AG04449 (cell line): ENCODE measurements at regions not wholly inside any gene's neighbourhood (a gene's known extent, or its start where the extent isn't known, plus 50 kb on each side); places are given as distances from the start of the nearest gene placed in this dataset.

Experiments used
- CTCF ChIA-PET: fragments of 350-600 bp; formaldehyde crosslinking; extraction: SDS; loops from one replicate; lab custom pipeline; 2021; ENCODE audit warnings: antibody characterized with exemption; lab: Yijun Ruan, JAX
- POLR2A ChIA-PET: fragments of 400-600, 350-600 bp; formaldehyde crosslinking; extraction: SDS; loops from one replicate; lab custom pipeline; 2020; ENCODE audit warnings: antibody characterized with exemption, inconsistent platforms; lab: Yijun Ruan, JAX
- DNase-seq: peaks from one replicate; pipeline ENCODE4 v3.0.0-alpha.2; 2010; ENCODE audit warnings: low read depth, low spot score
- H3K4me3 ChIP-seq: 2 replicates; pipeline ENCODE4 v1.5.1; 2011; ENCODE audit warnings: low read depth, mild to moderate bottlenecking, control low read depth, low read length
- TF ChIP-seq, protein P1 (sequence below): IDR thresholded peaks from one replicate; pipeline ENCODE4 v1.5.1; 2011; ENCODE audit warnings: mild to moderate bottlenecking, moderate library complexity, low read length, control low read depth, inconsistent platforms; ENCODE audit not compliant: insufficient read depth; ENCODE audit errors: missing control alignments

DNA sequence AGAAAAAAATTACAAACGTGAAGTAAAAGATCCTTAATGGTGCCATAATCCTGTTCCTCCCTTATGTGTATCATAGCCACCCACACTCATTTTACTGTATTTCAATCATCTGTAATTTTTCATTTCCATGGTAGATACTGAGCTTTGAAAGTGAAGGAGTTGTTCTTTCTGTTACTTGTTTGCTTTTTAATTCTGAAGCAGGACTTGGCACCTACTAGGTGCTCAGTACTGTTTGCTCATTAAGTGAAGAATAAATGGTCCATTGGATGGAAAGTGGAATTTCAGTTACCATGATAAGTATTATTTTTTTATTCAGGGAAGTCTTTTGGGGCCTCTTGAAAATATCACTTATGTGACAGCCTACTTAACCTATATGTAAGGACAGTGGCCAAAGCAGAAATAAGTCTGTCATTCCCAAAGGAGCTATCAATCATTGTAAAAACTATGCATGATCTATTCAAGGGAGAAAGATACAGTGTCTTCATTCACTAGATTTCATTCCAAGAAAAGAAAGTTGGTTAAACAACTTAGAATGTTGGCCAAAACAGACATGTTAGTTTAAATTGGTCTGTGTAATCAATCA is 1244.4 kb upstream of the SEL1L start:
- CTCF ChIA-PET: no interaction called here
- POLR2A ChIA-PET: no interaction called here
- TF ChIP-seq, protein P1, sequence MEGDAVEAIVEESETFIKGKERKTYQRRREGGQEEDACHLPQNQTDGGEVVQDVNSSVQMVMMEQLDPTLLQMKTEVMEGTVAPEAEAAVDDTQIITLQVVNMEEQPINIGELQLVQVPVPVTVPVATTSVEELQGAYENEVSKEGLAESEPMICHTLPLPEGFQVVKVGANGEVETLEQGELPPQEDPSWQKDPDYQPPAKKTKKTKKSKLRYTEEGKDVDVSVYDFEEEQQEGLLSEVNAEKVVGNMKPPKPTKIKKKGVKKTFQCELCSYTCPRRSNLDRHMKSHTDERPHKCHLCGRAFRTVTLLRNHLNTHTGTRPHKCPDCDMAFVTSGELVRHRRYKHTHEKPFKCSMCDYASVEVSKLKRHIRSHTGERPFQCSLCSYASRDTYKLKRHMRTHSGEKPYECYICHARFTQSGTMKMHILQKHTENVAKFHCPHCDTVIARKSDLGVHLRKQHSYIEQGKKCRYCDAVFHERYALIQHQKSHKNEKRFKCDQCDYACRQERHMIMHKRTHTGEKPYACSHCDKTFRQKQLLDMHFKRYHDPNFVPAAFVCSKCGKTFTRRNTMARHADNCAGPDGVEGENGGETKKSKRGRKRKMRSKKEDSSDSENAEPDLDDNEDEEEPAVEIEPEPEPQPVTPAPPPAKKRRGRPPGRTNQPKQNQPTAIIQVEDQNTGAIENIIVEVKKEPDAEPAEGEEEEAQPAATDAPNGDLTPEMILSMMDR: no peak
- no peak for DNase-seq
- H3K4me3 ChIP-seq: no peak overlapping the region

DNA sequence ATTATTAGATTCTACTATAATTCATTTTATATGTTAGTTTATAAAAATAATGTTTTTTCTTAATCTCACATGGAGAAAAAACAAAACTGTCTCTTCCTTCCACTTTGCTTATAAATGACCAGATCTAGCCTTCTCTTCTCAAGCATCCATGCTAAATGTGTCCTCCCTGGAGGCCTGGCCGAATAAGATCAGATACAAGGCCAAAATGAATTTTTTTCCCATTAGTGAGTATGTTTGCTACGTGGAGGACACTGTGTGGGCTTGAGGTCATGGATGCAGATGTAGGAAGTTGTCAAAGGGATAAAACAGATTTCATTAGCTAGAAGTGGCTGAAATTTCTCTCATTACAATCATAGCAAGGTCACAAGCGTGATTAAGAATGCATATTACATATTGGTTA is 1244.9 kb upstream of the SEL1L start:
- TF ChIP-seq, protein P1: no peak
- CTCF ChIA-PET: no interaction called here
- DNase-seq: no peak
- no peak overlapping the region for H3K4me3 ChIP-seq
- POLR2A ChIA-PET: no interaction called here

DNA sequence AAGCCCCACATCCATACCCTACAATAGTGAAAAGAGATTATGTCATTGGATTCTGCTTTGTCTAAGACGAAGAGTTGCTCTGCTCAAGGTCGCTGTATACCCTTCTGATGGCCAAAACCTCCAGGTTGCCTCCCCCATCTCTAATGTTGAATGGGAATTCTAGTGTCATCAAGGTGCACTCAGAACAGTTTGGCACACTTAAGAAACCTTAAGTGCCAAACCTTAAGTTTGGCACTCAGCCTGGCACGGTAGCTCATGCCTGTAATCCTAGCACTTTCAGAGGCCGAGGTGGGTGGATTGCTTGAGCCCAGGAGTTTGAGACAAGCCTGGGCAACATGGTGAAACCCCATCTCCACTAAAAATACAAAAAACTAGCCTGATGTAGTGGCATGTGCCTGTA is 1245.6 kb upstream of the SEL1L start:
- no peak overlapping the region for H3K4me3 ChIP-seq
- ChIA-PET CTCF (no interaction called here), POLR2A (no interaction called here)
- TF ChIP-seq, protein P1: no peak
- no peak for DNase-seq

DNA sequence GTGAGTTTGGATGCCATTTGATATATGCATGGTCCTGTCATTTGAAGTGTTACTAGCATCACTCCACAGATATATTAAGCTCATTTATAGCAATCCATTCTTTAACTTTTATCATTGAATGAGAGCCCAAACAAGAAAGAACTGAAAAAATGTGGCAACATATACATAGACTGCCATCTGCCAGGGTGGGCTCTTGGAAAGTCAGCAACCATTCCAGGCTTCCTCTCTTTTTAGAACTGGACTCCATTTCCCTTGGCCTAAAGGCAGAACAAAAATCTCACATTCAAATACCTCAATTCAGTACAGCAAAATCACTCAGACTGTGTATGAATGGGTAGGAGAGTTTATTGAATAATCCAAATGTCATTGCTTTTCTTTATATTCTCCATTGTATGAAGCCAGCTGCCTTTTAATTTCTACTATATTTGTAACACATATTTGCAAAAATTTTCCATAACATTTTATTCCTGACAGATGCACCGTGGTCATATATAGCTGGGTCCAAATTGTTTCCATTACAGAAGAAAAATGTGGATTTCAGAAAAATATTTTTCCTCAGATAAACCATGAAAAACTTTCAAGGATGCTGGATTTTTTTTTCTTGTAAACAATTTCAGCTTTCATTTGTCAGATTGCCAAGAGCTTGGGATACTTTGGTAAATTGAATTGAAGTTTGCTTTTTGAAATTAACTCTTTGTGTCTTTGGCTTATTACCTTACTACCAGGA is 1252.3 kb upstream of the SEL1L start:
- TF ChIP-seq, protein P1: no peak
- ChIA-PET CTCF (no interaction called here), POLR2A (no interaction called here)
- no peak overlapping the region for H3K4me3 ChIP-seq
- DNase-seq: no peak

DNA sequence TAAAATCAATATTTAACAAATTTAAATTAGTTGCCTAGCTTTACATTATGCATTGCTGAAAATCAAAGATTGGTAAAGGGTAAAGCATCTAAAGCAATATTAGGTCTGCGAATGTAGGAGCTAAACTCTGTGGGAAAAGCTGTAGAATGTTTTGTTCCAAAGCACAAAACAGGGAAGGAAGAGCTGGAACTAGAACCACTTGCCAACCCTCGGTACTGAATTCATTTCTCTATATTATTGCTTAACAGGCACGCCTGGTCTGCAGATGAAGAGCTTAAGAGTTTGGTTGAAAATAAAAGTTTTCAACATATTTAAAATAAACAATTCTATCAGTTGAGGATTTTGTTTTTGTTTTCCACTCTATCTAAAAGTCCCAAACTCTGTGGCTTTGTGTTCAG is 1252.8 kb upstream of the SEL1L start:
- no peak overlapping the region for H3K4me3 ChIP-seq
- DNase-seq: no peak
- TF ChIP-seq, protein P1: no peak
- CTCF ChIA-PET: no interaction called here
- POLR2A ChIA-PET: no interaction called here

DNA sequence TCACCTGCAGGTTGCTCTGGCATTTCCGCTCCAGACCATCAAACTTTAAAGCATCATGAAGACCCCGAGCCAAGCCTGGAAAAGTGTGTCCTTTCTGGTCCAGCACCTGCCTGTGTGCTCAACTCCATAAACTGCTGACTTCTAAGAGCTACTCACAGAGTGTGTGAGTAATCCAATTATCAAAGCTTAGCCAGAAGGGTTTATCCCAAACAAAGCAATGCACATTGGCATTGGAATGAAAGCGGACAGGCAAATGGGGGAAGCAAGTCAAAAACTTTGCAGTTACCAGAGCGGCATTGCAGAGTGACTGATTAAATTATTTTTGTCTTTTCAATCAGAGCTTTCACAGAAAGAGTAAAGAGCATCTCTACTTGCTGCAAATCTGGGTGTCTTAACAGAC is 1262.4 kb upstream of the SEL1L start:
- no peak for DNase-seq
- H3K4me3 ChIP-seq: no peak overlapping the region
- TF ChIP-seq, protein P1: no peak
- CTCF ChIA-PET: no interaction called here
- POLR2A ChIA-PET: no interaction called here
